Stimulated activated CD4-positive, alpha-beta T cell treated with anti-CD3 and anti-CD28 coated beads, Interleukin-12 subunit alpha, Interleukin-12 subunit beta, amount 100 ng/mL, for 48 hours (primary cell): ENCODE measurements at regions not wholly inside any gene's neighbourhood (a gene's known extent, or its start where the extent isn't known, plus 50 kb on each side); places are given as distances from the start of the nearest gene placed in this dataset.

Experiments
- DNase-seq, 3 donors: peaks; one replicate each; pipeline ENCODE4 v3.0.0-alpha.2; 2020; ENCODE audit warnings: low read depth in 2 of 3, low spot score in 1 of 3

DNA sequence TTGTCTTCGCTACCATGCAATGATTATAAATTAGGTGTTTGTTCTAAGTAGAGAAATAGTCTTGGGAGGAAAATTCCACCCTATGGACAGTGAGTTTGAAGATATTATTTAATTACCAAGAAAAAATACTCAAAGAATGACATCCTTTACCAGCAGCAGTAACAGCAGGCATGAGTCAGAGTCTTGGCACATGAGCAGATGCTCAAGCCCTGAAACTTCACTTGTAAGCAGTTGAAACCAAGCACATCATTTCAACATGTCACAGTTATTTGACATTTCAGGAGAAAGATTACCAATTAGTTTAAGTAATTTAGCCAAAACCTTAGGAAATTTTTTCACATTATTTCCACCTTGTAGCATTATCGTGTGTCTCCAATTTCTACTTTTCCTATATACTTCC is 99.2 kb downstream of the C12orf50 start:
- DNase-seq: no peak

DNA sequence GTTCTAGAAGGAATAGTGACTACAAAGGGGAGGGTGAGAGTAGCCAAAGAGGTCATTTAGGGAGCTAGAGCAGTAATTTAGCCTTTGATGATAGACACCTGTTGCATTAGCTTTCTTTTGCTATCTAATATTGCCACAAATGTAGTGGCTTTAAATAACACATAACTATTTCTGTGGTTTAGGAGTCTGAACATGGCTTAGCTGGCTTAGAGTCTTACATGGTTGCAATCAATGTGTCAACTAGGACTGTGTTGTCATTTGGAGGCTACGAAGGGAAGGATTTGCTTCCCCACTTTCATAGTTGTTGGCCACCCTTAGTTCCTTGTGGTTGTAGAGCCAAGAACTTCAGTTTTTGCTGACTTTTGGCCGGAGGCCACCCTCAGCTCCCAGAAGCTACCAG is 99.9 kb downstream of the C12orf50 start:
- no peak for DNase-seq

DNA sequence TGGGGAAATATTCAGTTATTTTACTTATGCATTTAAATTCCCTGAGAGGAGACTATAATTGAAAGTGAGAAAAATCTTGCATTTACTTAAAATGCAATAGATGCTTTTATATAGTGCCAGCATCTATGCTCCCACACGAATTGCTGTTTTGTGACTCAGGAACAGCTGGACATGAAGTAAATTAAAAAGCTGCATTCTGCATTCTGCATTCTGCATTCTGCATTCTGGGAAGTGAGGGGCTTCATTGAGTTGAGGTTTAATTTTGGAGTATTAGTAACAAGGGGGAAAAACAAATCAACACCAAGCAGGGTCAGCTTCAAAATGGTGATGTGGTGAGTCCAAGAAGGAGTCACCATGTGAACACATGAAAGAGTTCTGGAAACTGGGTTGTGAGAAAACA is 101.2 kb downstream of the C12orf50 start:
- DNase-seq: no peak

DNA sequence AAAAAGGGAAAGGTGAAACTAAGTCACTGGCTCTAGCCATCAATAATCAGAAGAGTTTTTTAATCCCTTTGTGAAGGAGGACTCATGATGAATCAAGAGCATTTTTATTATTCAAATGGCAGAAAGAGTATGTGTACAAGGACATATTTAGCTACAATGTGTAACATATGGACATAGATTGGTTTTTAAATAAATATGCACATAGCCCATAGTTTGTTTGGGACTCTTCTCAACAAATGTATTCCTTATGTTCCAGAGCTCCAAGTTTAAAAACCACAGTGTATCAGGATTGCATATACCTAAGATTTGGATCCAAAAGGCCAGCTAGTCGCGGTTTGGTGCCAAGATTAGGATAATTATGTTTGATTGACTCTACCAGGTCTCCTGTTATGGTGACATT is 104.2 kb downstream of the C12orf50 start:
- no peak for DNase-seq

DNA sequence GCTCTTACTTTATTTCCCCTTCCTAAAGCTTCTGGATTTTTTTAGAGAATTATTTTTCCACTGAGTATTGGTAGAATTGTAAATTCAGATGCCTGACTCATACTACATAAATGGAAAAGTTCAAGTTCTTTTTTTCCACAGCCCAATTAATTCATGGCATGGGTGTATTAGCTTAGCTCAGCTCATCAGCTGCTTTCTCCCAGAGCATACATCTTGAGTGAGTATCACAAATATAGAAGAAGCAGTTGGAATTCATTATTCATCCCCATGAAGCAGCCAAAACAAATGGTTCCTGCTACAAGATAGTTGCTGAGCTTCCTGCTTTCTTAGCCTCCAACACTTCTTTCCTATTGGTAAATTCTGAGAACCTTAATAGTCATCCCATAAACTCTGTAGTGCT is 105.1 kb downstream of the C12orf50 start:
- no peak for DNase-seq

DNA sequence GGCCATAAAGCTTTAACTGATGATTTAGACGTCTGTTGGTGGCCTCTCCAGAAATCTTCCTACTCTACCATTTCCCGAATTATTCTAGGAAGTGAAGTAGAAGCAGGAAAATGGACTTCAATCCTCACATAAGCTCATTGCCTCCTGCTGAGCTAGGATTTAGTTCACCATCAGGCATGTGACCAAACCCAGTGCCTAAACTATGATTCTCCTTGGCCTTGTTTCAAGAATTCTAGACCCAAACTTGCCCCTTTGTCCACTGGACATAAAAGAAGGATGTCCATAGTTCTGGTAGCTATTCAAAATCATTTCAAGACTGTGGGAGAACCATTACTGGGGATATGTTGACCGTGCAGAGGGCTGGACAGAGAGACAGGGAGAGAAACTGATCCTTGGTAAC is 105.8 kb downstream of the C12orf50 start:
- no peak for DNase-seq

DNA sequence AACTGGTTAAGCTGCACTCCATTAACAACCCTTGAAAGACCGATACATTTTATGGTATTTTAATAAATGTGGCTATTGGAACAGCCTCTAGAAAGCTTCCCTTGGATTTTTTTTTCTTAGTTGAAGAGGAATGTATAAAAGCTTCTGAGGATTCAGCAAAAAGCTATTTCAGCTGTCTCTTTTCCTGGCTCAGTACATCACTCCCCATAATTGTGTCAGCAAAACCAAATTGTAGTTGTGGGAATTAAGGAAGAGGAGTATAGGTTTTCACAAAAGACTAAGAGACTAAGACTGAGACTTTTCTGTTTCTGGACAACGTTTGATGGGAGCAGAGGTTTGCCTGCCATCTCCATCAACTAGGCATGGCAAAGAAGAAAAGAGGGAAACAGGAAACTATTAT is 106.5 kb downstream of the C12orf50 start:
- no peak for DNase-seq

DNA sequence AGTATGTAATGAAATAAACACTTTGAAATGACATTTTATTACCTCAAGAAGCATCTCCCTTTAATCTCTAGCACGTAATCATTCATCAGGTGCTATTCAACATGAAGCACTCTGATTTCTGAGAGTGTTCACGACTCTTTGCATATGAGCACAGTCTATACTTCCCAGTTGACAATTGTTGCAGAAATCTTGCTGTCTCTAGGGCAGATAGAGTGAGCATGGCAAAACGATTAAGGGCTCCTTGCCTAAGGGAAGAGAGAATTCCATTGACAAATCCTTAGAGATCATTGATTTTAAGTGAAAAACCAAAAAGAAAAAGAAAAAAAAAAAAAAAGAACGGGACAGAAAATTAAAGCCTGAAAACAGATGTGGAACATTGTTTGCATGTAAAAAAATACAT is 107.6 kb downstream of the C12orf50 start:
- DNase-seq: no peak

DNA sequence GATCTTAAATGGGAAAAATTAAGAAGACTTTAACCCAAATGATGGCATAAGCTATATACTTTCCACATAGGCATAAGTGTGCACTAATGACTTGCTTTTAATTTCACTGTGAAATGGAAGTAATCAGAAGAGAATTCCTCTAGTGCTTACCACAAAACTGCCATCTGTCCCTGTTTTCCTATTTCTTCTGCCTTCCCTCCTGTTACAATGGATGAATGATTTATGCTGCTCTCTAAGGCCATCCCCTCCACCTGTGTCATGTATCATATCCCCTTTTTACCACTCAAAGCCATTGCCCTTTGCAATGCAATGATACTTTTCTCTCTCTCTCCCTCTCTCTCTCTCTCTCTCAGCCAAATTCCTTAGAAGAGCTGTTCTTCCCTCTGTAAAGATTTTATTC is 109.1 kb downstream of the C12orf50 start:
- no peak for DNase-seq

DNA sequence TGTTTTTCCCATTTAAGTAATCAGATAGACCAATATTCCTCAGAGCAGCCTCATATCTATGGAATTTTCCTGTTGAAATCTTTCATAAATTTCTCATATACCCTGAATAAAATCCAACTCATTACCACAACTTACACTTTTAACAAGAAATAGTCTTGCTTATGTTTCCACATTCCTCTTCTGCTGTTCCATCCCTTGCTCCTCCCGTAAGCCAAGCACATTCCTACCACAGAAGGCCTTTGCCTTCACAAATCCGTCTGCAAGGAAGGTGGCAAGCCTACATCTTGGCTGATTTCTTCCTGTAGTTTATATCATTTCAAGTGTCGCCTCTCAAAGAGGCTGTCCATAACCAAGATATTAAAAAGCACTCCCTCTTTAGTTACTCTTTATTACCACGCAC is 127.7 kb downstream of the C12orf50 start:
- DNase-seq: no peak

DNA sequence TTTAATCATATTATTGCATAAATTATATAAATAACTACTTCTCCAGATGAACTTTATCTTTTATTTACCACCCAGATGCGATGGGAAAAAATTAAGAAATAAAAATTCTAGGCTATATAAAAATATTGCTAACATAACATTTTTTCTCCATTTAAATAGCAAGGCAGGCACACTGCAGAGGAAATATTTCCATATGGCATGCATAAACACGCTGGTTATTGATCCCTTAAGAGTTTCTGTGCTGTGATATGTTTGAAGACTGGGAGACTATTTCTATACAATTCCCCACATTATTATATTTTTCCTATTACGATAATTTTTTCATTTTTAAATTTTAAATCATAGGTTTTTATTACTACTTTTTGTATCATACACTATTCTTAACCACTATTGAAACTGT is 131.5 kb downstream of the C12orf50 start:
- DNase-seq: no peak

DNA sequence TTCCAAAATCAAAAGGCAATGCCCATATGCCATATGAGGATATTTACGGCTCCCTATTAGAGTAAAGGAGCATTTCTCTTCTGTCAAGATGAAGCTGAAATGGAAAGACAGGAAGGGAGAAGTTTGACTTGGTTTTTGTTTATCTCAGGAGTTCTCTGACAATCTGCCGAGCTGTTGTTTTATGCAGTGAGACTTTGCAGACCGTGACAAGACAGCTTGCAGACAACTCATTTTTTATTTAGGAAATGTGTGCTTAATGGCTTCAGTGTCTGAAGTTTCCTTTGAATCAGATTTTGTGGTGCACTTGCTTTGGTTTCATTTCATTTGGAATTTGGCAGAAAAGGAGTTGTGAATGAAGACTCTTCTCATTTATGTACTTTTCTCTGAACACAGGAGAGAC is 145.4 kb downstream of the C12orf50 start:
- DNase-seq: no peak

DNA sequence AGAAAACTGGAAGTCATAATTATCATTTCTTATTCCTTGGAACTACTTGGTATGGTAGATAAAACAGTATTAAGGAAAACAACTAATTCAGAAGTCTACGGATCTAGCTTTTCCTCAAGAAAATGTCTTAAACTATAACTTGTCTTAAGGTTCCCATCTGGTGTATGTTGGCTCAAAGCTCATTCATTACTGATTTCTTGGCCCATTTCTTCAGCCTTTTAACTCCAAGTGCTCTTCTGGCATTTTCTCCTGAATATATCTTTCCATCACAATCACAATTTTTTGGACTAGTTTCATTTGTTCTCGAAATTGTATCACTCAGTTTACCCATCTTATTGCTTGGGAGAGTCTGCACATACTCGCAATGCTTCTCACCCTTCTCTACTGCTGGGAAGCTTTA is 150.1 kb downstream of the C12orf50 start:
- DNase-seq: no peak

DNA sequence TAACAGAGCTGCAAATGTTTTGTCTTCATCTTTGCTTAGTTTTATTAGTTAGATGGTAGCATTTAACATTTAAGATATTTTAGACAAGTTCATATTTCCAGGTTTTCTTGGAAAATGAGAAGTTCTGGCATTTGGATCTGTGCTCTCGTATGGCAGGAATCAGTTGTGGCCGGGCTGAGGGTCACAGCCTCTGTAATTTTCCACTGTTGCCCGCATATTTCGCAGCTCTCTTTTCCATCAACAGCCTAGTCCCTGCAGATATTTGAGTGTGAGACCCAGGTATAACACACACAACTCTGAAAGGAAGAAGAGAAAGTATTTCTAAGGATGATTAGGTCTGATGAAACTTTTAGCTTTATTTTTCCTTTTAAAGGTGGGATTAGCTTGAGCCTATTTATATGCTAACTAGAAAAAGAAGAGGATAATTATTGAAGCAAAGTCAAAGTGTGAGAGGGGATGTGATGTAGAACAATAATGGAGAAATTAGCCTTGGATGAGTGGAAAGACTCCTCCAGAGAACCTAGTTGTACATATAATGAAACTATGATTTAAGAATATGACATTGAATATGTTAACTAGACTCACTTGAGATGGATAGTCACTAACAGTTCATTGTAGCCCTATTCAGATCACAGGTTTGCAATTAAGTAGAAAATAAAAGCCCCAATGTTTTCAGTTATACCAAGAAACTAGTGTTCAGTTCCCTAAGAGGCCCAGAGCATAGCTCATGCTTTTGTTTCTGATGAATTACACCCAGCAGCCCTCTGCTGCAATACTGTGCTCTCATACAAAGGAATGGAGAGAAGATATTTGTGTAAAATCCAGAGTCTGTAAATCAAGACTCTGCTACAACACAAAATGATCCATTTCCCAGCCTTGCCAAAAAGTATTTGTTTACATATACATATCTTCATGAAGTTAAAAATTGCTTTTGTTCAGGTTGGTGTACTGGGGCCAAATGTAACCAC is 158.4 kb downstream of the C12orf50 start:
- DNase-seq: no peak

DNA sequence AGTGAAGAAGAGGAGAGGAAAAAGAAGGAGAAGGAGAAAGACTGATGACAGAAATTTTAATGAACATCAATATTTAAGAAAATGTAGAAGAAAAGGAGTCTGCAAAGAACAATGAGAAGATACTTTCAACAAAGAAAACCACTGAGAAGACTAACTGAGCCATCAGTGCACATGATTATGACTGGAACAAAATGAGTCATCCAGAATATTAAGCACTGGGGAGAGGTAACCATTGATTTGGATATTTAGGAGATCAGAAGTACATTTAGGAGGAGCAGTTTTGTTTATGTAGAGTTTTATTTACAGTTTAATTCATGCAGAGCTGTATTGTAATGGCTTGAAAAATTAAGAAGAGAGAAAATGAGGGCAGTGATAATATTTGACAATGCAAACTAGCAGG is 159.1 kb downstream of the C12orf50 start:
- no peak for DNase-seq

DNA sequence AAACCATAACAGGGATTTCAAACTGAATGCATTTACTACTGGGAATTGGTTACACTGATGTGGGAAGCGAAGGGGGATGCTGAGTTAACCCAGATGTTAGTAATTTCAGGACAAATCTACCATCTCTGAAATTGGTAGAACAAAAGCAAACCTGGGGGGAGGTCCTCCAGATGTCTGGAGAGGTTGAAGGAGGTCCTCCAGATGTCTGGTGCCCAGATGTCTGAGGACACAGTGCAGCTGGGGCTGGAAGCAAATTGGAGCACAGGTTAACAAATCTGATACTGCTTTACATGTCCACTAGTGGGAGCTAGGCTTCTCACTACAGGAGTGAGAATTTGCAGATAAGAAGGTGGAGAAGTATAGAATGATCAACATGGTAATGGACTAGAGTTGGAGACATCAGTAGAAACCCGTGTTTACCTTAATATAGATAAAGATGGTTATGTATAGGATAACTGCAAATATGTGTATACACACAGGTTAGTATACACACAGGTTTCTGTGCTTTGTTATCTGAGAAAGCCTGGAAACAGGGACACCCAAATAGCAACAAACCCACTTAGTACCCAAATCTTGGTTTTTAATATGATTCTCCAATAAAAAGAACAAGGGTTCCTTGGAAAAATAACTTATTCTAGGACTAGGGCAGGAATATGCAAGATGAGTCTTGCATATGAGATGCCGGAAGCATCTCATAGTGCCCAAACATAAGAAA is 162.5 kb downstream of the C12orf50 start:
- DNase-seq: no peak

DNA sequence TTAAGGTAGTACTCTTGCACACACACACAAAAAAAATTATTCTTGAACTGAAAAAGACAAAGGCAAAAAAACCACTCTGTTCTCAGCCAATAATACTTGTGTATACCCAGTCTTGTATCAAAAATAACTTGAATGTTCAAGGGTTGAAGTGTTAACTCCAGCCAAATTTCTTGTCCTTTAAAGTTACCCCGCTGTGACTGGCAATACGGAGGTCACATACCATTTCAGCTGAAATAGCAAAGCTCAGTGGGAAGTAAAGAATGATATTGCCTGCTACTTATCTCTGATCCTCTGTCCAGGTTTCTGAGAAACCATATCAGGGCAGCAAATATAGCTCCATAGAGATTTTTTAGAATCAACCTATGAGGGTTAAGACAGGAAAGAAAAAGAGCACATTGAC is 167.4 kb downstream of the C12orf50 start:
- DNase-seq: no peak

DNA sequence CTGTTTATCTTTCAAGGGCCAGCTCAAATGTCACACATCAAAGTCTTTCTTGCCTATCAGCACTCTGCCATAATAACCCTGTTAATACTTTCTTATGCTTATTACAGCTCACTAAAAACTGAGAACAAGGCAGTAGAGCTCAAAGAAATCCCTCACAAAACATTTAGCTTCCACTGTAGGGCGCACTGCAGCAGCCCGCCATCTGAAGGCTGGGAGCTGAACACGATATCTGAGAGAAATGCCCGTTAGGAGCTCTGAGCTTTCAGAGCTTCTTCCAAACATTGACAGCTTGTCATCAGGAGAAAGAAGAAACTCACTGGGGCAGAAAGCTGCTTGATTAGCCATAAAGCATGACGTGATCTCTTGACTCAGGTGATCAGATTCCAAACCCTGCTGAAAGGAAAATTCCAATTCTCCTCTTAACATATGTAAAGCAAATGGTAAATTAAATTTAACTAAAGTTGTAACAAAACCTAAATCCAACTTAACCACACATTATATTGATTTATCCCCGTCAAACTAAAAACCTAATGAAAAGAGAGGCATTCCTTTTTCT is 175.7 kb downstream of the C12orf50 start:
- DNase-seq: no peak

DNA sequence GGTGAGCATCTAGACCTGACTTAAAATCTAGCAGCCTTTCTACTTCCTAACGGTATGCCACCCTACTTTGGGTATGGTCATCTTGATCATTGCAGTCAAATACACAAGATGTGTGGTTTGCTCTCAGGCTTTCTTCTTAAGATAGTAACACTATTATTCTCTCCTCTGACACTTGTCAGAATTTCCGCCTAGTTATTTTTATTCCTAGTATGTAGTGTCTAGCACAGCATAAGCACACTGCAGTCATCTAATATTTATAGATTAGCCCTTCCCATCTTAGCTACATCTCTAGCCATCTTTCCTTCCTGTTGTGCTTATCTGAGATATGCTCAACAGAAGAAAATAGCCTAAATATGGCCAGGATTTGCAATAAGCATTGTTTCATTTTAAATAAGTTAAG is 180.1 kb downstream of the C12orf50 start:
- no peak for DNase-seq

DNA sequence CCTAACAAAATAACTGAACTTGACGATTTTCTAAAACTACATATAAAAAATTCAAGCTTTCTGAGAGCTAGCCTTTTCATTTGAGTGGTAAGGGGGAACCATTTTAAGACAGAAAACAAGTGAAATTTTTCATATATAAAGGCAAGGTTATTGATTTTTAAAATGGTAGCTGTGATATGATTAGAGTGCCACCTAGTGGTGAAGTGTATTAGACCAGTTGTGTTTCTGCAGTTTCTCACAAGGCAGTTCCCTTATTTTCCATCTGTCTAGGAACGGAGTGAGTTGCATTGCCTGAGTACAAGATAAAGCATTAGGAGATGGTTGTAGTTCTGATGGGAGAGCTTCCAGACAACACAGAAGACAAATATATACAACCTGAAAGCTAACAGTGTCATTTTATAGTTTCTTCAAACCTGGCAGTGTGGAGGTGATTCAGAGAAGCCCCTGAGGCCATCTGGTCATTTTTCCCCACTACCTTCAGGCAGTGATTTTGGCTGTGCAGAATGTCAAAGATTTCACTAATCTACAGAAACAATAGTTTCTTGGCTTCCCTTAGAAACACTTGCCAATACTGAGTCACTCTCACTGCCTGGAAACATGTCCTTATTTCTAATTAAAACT is 180.8 kb downstream of the C12orf50 start:
- DNase-seq: peak in 1 of 3 donors; percentile 32

DNA sequence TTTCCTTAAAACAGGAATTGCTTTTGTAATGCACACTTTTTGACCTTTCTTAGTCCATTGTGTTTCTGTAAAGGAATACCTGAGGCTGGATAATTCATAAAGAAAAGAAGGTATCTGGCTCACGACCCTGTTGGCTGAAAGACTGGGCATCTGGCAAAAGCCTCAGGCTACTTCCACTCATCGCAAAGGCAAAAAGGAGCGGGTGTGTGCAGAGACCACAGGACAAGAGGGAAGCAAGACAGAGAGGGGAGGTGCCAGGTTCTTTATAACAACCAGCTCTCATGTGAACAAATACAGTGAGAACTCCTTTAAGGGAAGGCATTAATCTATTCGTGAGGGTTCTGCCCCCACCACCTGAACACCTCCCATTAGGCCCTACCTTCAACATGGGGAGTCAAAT is 182.1 kb downstream of the C12orf50 start:
- no peak for DNase-seq

DNA sequence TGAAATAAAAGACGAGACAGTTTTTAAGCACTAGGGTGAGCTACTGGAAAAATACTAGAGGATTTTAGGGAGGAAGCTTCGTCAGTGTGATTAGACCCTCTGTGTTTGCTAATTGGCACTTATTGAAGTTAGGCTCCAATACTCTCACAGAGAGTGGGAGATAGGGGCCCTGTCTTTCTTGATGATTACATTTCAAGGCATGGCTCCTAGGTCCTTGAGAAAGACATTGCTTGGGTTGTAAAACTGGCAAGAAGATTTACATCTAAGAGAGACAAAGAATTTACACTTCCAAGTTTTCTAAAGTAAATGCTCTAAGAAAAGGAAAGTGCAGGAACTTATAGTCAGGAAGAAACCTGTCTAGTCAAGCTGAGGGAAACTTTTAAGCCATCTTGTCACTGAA is 183.2 kb downstream of the C12orf50 start:
- DNase-seq: no peak
